Effector memory CD4-positive, alpha-beta T cell (primary cell): ENCODE measurements at regions not wholly inside any gene's neighbourhood (a gene's known extent, or its start where the extent isn't known, plus 50 kb on each side); places are given as distances from the start of the nearest gene placed in this dataset.
"Not testable (repeated sequence)": the region's sequence is repeated elsewhere in the genome, so short reads cannot be mapped to it uniquely, and the experiment has no call there.

Source experiments
- DNase-seq, 3 donors: peaks; one replicate each; pipeline ENCODE4 v3.0.0-alpha.2; 2020
- H3K27ac ChIP-seq: 2 replicates; pipeline ENCODE4 v1.7.0; 2013; ENCODE audit warnings: mild to moderate bottlenecking, low read length, moderate library complexity; ENCODE audit not compliant: insufficient read depth, poor library complexity, severe bottlenecking
- H3K27me3 ChIP-seq: replicated peaks from 2 replicates; pipeline ENCODE4 v1.7.0; 2013; ENCODE audit warnings: mild to moderate bottlenecking, low read length; ENCODE audit not compliant: insufficient read depth, control insufficient read depth, poor library complexity, severe bottlenecking
- H3K36me3 ChIP-seq: 2 replicates; pipeline ENCODE4 v1.7.0; 2013; ENCODE audit warnings: mild to moderate bottlenecking, low read length, moderate library complexity; ENCODE audit not compliant: control insufficient read depth, insufficient read depth
- H3K4me1 ChIP-seq: 2 replicates; pipeline ENCODE4 v1.7.0; 2013; ENCODE audit warnings: low read length, mild to moderate bottlenecking; ENCODE audit not compliant: control insufficient read depth, insufficient read depth, poor library complexity, severe bottlenecking
- H3K4me3 ChIP-seq: 2 replicates; pipeline ENCODE4 v1.7.0; 2013; ENCODE audit warnings: low read length, low read depth, mild to moderate bottlenecking; ENCODE audit not compliant: insufficient read depth, poor library complexity, severe bottlenecking
- H3K9me3 ChIP-seq: 2 replicates; pipeline ENCODE4 v1.7.0; 2013; ENCODE audit warnings: mild to moderate bottlenecking, low read length, moderate library complexity; ENCODE audit not compliant: control insufficient read depth

GRCh38 chr6:14569394-14569793 lies 451.8 kb downstream of the CD83 start:
- DNase-seq = no peak
- Histone ChIP-seq H3K27ac (no peak overlapping the region), H3K36me3 (no peaks in the 10 kb centered on the region), H3K27me3 (no peaks in the 10 kb centered on the region), H3K4me1 (no peaks in the 10 kb centered on the region), H3K9me3 (no peaks in the 10 kb centered on the region), H3K4me3 (no peak overlapping the region)

GRCh38 chr6:14569874-14570273 lies 452.3 kb downstream of the CD83 start:
- not testable (repeated sequence) for H3K27ac ChIP-seq, H3K9me3 ChIP-seq, H3K27me3 ChIP-seq, H3K4me3 ChIP-seq, DNase-seq, H3K36me3 ChIP-seq, H3K4me1 ChIP-seq

GRCh38 chr6:14571001-14571400 lies 453.4 kb downstream of the CD83 start:
- H3K9me3 ChIP-seq = no peaks in the 10 kb centered on the region
- H3K27me3 ChIP-seq = no peaks in the 10 kb centered on the region
- H3K36me3 ChIP-seq = no peaks in the 10 kb centered on the region
- no peak for DNase-seq
- H3K4me1 ChIP-seq = no peaks in the 10 kb centered on the region
- H3K4me3 ChIP-seq = no peak overlapping the region
- no peak overlapping the region for H3K27ac ChIP-seq

- Histone ChIP-seq H3K9me3 (no peaks in the 10 kb centered on the region), H3K27me3 (no peaks in the 10 kb centered on the region), H3K36me3 (no peaks in the 10 kb centered on the region), H3K4me3 (no peak overlapping the region), H3K4me1 (no peaks in the 10 kb centered on the region), H3K27ac (no peak overlapping the region)
- no peak for DNase-seq
Observed at GRCh38 chr6:14571746-14572145, 454.2 kb downstream of the CD83 start.

GRCh38 chr6:14573267-14573666 lies 455.7 kb downstream of the CD83 start:
- Histone ChIP-seq H3K27ac (no peak overlapping the region), H3K4me3 (no peak overlapping the region), H3K4me1 (no peaks in the 10 kb centered on the region), H3K36me3 (no peaks in the 10 kb centered on the region), H3K27me3 (no peaks in the 10 kb centered on the region), H3K9me3 (no peaks in the 10 kb centered on the region)
- no peak for DNase-seq

- Histone ChIP-seq H3K9me3 (no peaks in the 10 kb centered on the region), H3K36me3 (no peaks in the 10 kb centered on the region), H3K27me3 (no peaks in the 10 kb centered on the region)
Observed at GRCh38 chr6:14573703-14574290, 456.2 kb downstream of the CD83 start.

GRCh38 chr6:14575961-14576360 lies 458.4 kb downstream of the CD83 start:
- no peaks in the 10 kb centered on the region for H3K27me3 ChIP-seq
- no peak overlapping the region for H3K4me3 ChIP-seq
- no peak for DNase-seq
- no peak overlapping the region for H3K27ac ChIP-seq
- no peaks in the 10 kb centered on the region for H3K4me1 ChIP-seq
- H3K36me3 ChIP-seq = no peaks in the 10 kb centered on the region
- H3K9me3 ChIP-seq = no peaks in the 10 kb centered on the region

More at GRCh38 chr6:14573703-14574290, 456.2 kb downstream of the CD83 start:
- Histone ChIP-seq H3K27ac (no peak overlapping the region), H3K4me3 (no peak overlapping the region), H3K4me1 (no peaks in the 10 kb centered on the region)
- no peak for DNase-seq

- no peak overlapping the region for H3K27ac ChIP-seq
- H3K4me3 ChIP-seq = no peak overlapping the region
- DNase-seq = no peak
- no peaks in the 10 kb centered on the region for H3K27me3 ChIP-seq
- no peaks in the 10 kb centered on the region for H3K4me1 ChIP-seq
- H3K9me3 ChIP-seq = no peaks in the 10 kb centered on the region
- no peaks in the 10 kb centered on the region for H3K36me3 ChIP-seq
Observed at GRCh38 chr6:14578994-14579393, 461.4 kb downstream of the CD83 start.

GRCh38 chr6:14582749-14583148 lies 465.2 kb downstream of the CD83 start:
- Histone ChIP-seq H3K9me3 (no peaks in the 10 kb centered on the region), H3K4me1 (no peaks in the 10 kb centered on the region), H3K27ac (no peak overlapping the region), H3K4me3 (no peak overlapping the region), H3K27me3 (no peaks in the 10 kb centered on the region), H3K36me3 (no peaks in the 10 kb centered on the region)
- DNase-seq = no peak

- Histone ChIP-seq H3K27me3 (no peaks in the 10 kb centered on the region), H3K36me3 (no peaks in the 10 kb centered on the region), H3K27ac (no peak overlapping the region), H3K9me3 (no peaks in the 10 kb centered on the region), H3K4me3 (no peak overlapping the region), H3K4me1 (no peaks in the 10 kb centered on the region)
- DNase-seq = no peak
Observed at GRCh38 chr6:14583826-14584225, 466.3 kb downstream of the CD83 start.
